HG03159 (cell line): ENCODE measurements at regions not wholly inside any gene's neighbourhood (a gene's known extent, or its start where the extent isn't known, plus 50 kb on each side); places are given as distances from the start of the nearest gene placed in this dataset.
"Not testable (repeated sequence)": the region's sequence is repeated elsewhere in the genome, so short reads cannot be mapped to it uniquely, and the experiment has no call there.

ENCODE experiments used
- ATAC-seq: cut with Tn5 transposase; IDR thresholded peaks from one replicate; pipeline ENCODE4 v1.9.1; 2021; ENCODE audit warnings: mild to moderate bottlenecking, moderate library complexity; ENCODE audit not compliant: unreplicated experiment

DNA sequence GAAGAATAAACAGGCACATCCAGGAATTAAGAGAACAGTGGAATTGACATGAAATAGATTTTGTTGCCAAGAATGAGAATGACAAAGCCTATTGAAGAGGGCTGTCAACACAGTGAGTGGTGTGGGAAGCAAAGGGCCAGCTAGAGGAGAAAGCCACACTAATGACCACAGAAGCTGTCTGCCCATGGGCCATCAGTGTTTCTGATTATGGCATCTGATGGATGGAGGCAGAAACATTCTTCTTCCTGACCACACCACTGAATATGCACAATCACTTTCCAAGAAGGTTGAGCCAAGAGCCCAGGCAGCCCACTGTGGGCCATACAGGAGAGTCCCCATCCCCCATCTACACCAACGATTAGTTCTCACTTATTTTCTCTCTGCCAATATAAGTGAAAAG, 146.0 kb upstream of the SH3BP4 start:
- ATAC-seq, result no peak

DNA sequence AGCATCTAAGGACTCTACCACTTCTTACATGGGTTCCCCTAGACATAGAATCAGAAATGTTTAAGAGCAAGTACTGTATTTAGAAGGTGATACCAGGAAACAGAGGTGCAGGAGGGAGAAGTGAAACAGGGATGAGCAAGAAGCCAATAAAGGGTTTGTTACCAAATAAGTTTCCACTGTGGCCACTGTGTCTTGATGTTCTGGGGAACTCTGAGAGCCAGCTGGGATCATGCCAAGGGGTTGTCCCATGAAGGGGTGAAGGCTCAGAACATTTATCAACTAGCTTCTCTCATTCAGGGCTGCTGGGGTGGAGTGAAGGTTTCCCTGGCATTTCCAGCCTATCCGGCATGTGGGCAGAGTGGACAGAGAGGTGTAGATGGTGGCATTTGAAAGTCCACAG, 147.1 kb upstream of the SH3BP4 start:
- no peak for ATAC-seq

DNA sequence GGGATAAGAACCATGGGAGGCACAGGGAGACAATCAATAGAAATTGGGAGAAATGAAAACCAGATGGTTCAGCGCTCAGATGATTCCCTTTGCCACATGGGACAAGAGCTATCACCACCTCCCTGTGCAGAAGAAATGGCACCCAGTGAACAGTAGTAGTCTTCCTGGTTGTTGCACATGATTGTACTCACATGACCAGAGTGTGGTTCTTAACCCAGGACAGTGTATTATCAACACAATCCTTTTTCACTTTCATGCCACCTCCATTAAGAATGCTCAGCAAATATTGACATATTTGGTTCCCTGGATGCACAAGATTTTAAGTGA, 149.0 kb upstream of the SH3BP4 start:
- ATAC-seq, result no peak

DNA sequence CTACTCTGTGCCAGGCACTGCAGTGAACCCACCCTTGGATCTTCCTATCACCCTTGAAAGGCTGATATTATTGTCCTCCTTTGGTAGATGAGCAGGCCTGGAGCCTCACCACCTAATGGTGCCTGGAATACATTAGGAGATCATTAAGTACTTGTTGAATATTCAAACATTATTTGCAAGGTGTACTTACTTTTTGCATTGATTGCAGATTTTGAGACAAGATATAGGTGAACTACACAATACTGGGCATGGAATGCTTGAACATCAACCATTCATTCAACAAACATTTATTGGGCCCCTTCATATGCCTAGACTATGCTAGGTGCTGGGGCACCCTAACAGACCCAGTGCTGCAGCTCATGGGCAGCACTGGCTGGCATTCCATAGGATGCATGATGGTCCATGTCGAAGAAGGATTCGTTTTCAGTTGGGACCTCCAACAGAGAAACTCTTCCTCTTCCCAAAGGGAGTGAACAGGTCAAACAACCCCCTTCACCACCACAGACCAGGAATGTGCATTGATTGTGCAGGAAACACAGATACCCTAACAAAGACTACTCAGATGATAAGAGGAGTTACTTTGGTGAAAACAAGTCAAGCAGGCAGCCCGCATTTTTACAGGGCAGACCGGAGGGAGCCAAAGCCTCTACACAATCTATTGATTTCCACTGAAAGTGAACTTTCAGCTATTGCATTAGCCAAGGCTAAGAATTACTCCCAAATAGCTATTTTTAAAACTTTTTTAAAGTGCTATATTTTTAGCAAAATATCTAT, 149.6 kb upstream of the SH3BP4 start:
- ATAC-seq, result no peak

DNA sequence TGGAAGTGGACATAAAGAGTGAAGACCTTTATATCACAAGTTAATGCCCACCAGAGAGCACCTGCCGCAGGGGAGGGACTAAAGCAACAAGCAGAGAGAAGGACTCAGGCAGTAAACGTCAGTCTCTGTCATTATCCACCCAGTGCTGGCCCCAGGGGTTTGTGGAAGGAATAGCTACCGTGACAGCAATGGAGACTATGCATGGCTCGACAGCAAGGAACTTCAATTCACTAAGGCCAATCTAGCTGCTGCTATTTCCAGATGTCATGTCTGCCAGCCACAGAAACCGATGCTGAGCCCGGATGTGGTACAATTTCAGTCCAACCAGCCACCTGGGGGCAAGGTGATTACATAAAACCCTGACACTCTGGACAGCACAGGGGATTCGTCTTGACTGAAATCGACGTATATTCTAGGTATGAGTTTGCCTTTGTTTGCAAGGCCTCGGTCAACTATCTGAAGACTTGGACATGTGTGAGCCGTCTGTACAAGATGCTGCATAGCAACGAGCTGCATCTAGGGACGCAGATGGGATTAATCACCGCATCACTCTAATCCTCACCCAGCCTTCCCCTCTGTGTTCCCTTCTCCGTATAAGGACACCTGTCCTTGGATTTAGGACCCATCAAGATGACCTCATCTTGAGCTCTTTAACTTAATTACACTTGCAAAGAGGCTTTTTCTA, 154.1 kb upstream of the SH3BP4 start:
- ATAC-seq, result no peak

DNA sequence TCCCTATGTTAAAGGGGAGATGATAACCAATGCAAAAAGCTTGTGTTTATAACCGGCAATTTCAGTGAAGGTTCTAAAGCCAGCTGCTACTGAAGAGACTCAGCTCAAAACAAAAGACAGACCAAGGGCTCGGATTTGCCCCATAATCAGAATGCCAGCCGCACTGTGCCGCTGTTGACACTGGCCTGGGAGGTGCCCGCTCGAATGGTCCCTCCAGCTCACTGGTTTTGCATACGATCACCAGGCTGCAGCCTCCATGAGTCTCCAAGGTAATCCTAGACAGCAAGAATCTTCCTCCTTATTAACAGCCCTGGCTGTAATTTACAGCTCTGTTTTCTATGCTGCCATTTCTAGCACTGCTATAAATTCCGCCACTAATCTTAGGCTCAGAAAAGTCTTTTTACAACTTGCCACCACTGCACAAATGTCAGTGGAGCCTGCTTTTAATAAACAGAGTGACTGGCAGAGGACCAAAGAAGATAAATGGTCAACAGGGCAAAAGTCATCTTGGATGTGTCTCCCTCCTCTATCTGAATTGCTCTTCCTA, 155.7 kb upstream of the SH3BP4 start:
- ATAC-seq, result no peak

DNA sequence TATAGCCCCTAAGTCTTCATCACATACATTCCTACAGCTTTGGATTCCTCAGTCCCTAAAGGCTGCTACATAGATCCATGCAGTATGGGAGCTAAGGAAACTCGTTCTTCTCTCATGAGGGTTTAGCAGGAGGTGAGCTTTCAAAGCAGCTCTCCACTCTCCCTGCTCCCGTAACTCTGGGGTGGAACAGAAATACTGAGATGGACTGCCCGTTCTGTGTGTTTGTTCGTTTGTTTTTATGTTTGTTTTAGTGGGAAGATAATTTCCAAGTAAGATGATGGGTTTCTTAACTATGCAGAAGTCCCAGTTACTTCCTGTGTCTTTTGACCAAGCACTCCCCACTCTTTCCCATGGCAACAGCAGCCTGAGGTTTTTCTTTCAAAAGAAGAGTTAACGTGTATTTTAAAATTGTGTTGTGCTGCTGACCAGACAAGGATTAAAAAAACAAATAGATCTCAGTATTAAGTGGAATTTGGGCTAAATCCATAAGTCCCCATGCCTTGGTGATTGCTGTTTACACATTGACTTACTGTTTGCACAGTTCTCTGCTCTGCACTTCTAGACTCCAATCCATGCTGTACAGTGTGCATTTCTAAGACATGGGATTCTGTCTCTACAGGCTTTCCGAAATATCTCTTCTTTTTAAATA, 156.4 kb upstream of the SH3BP4 start:
- ATAC-seq, result no peak

DNA sequence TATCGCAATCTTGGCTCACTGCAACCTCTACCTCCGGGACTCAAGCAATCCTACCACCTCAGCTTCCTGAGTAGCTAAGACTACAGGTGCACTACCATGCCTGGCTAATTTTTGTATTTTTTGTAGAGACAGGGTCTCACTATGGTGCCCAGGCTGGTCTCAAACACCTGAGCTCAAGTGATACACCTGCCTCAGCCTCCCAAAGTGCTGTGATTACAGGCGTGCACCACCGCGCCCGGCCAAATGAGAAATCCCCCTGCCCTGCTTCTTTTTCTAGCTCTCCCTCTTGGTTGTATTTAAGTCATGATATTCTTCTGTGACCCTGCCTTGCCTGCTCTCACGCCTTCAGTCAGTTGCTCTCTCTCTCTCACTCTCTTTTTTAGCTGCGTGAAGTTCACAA, 157.0 kb upstream of the SH3BP4 start:
- ATAC-seq, result no peak

DNA sequence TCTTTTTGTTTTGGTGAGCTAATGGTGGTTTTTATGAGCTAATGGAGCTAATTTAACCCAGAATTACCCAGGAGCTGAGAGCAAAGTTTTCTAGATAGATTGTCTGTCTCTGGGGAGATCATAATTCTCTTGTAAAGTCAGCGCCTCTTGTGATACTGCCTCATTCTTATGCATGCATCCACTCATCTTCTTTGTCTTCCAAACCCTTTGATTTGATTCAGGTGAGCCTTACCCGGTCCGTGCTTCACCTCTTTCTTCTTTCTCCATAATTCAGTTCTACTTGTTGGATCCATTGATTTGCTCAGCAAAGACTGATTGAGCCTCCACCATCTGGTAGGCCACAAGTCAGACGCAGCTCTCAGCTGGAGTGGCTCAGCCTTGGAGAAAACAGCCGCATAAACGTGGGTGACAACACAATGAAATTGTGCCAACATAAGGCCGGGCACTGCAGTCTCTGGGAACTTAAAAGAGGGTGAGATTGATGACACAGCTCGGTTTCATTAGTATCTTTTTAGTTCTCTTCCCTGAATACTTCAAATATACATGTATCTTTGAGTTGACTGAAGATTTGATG, 158.5 kb upstream of the SH3BP4 start:
- no peak for ATAC-seq

DNA sequence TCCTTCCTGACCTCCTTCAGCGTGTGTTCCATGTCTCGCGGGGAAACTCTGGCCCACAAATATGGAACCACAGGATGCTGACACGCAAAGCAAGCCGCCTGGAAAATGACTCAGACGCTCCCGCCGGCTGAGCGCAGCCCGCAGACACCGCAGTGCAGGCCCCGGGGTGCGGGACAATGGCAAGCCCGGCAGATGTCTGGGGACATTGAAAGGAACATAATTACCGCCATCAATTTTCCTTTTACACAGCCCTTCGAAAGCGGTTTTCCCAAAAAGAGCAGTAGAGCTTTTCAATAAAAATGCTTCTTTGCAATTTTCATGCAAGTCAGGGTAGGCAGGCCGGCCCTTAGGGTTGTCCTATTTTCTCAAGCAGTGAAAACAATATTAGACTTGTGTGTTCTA, 159.2 kb upstream of the SH3BP4 start:
- ATAC-seq, result no peak

DNA sequence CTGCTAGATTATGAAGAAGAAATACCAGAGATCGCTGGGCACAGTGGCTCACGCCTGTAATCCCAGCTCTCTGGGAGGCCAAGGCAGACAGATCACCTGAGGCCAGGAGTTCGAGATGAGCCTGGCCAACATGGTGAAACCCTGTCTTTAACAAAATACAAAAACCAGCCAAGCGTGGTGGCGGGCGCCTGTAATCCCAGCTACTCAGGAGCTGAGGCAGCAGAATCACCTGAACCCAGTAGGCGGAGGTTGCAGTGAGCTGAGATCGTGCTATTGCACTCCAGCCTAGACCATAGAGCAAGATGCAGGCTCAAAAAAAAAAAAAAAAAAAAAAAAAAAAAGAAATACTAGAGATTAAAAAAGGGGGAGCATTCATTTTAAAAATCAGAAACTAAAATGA, 159.7 kb upstream of the SH3BP4 start:
- ATAC-seq, result not testable (repeated sequence)

DNA sequence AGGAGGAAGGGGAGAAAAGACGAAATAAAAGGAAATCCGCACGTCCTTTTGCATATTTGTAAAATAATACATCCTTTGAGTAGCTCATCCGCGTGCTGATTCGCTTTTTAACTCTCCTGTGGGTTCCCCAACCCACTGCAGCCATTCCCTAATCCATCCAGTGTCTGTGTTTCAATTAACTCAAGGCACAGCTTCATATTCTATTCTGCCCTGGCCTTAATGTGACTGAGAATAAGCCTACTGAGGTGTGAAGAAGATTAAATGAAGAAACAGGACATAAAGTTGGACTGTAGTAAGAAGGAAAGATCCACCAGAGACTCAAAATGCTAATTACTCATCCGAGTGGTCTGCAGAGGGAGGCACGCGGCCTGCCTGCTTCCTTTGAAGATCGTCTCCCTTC, 161.4 kb upstream of the SH3BP4 start:
- ATAC-seq, result no peak

DNA sequence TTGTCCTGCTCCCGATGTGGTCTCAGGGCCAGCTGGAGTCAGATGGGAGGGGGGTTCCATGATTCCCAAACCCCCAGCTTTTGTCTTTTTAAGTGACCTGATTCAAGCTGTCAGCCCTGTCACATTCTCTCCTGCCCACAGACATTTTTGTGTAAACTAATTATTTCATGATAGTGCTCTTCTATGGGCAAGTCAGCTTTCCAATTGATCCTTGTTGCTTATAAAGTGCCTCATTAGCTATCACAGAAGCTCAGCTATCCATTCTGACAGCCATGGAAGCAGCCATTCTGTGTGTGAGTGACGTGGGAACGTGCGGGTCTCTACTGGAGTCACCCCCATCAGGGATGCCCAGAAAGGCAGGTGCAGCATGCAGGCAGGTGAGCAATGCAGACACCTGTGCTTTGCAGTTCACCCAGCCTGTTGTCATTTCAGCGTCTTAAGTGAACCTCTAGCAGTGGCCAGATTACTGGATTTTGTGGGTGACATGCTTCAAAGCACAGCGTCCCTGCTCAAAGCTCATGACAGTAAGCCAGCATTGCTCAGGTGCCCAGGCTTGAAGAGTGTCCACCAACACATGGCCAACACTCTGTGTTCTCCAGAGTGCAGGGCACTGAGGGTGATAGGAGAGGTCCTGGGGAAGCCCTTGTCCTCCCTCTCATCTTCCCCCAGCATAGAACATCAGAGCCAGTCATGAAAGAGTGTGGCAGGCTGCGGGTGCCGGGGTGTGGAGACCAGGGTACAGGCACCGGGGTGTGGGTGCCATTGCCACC, 162.1 kb upstream of the SH3BP4 start:
- ATAC-seq, result no peak

DNA sequence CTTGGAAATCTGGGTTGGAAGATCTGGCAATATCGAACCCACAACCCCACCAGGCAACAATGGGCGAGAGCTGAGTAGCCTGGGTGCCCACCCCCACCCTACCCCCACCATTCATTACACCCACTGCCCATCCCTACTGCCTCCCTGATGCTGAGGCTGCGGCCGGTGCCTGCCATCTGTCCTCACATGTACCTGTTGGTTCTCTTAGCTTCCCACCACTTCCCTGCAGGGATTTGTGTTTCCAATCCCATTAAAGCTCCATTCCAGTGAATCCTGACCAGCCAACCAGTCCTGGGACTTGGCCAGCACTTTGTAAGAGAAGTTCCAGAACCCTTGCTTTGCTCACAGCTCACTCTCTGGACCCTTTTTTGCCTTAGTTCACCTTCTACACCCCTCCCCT, 163.0 kb upstream of the SH3BP4 start:
- ATAC-seq, result no peak

DNA sequence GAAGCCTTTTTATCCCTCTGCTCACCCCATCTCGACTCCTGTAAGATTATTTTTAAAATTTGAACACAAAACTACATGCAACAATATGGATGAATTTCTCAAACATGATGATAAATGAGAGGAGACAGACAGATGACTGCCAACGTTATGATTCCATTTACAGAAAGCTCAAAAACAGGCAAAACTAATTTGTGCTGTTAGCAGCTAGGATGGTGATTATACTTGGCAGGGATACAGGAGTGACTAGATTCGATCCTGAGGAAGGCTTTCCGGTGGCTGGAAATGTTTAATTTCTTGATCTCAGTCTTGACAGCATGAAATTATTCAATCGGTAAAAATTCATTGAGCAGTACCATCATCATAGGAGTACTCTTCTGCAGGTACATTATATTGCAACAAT, 163.4 kb upstream of the SH3BP4 start:
- ATAC-seq, result no peak

DNA sequence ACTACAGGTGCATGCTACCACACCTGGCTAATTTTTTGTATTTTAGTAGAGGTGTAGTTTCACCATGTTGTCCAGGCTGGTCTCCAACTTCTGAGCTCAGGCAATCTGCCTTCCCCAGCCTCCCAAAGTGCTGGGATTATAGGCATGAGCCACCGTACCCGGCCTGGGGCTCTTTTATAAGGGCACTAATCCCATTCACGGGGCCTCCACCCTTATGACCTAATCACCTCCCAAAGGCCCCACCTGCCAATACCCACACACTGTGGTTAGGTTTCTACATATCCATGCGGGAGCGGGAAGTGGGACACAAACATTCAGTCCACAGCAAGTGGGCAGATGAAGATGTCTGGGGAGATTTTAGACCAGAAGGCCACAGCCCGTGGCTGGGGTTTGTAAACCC, 164.7 kb upstream of the SH3BP4 start:
- no peak for ATAC-seq

DNA sequence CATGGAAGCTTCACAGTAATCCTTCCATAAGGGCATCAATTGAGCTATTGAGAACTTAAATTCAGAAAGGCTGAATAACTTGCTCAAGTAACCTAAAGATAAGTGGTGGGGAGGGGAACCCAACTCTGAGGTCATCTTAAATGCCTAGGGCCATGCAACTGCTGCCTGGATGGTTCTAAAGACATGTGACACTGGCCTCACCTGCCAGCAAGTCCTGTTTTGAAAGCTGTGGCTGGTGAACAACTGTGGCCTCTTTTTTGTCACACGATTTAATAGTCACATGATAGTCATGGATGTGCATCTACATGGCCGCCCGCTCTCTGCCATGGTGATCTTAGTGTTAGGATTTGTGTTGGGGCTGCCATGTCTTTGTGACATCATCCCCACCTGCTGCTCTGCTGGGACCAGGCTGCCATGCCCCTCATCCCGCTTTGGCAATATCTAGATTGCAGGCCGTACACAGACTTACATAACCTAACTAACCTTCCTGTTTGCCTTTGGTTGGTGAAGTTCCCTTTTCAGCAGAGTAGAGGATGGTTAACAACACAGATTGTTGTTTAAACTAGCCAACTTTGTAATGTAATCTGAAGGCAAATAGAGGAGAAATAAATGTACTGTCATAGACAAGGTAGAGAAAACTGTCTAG, 177.9 kb upstream of the SH3BP4 start:
- ATAC-seq, result no peak

DNA sequence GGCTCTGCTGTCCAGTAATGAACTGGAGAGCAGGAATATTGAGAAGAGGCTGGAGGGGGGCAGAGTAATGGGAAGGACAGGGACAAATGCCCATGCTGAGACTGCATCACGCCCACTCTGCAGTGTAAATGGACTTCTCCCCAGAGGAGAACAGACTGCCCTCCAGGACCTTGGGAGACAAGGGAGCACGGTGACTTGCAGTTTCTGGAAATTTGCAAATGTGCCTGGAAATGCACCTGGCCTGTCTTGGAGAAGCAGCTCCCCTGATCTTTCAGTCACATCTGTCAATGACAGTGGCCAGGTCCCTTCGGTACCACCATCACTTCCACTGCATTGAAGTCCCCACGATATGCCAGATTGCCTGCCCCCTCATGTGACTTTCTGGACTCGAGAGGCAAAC, 178.7 kb upstream of the SH3BP4 start:
- ATAC-seq, result no peak

DNA sequence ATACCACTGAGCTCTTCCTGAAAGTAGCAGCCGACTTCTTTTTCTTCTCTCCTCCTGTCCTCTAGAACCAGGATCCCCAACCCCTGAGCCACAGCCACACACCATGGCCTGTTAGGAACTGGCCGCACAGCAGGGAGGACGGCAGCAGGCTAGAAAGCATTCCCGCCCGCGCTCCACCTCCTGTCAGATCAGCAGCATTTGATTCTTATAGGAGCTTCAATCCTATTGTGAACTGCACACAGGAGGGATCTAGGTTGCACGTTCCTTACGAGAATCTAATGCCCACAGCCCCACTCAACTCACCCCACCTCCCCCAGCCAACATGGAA, 179.1 kb upstream of the SH3BP4 start:
- ATAC-seq, result no peak

DNA sequence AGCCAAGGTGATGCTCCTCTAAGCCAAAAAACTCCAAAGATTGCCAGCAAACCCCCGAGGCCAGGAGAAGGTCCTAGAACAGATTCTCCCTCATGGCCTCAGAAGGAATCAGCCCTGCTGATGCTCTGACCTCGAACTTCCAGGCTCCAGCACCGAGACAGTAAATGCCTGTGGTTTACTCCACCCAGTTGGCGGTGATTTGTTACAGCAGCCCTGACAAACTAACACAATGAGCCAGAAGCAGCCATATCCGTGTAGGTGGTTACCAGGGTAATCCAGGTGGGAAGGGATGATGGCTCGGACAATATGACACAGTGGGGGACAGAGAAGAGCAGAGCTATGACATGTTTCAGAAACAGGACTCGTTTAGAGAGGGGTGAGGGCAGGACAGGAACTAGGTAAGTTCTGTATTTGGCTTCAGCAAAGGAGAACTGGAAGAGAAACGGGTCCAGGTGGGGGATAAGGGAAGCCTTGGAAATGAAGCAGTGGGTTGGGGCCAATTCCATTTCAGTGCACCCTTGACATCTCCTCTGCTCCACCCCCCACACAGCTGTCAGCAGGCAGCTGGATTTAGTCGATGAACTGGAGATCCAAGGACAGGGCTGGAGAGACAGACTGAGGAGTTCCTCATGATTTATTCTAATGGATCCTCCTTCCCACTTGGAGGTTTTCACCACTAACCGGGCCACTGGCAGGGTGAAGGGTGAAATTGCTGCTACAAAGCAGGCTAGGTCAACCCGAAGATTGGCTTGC, 179.7 kb upstream of the SH3BP4 start:
- no peak for ATAC-seq
